GM19455 (cell line): ENCODE measurements at regions not wholly inside any gene's neighbourhood (a gene's known extent, or its start where the extent isn't known, plus 50 kb on each side); places are given as distances from the start of the nearest gene placed in this dataset.
"Not testable (repeated sequence)": the region's sequence is repeated elsewhere in the genome, so short reads cannot be mapped to it uniquely, and the experiment has no call there.

Source experiments
- ATAC-seq: cut with Tn5 transposase; IDR thresholded peaks from one replicate; pipeline ENCODE4 v1.9.1; 2021; ENCODE audit not compliant: unreplicated experiment

- no peak for ATAC-seq
Observed at GRCh38 chr9:96133321-96134021, 168.5 kb downstream of the HSD17B3 start.

GRCh38 chr9:96131825-96132224, 170.2 kb downstream of the HSD17B3 start:
- no peak for ATAC-seq

GRCh38 chr9:96130970-96131369, 171.0 kb downstream of the HSD17B3 start:
- ATAC-seq, result no peak

- no peak for ATAC-seq
Observed at GRCh38 chr9:96129747-96130146, 172.2 kb downstream of the HSD17B3 start.

GRCh38 chr9:96128880-96129279, 173.1 kb downstream of the HSD17B3 start:
- ATAC-seq, result no peak

- ATAC-seq, result no peak
Observed at GRCh38 chr9:96126321-96126881, 175.6 kb downstream of the HSD17B3 start.

- ATAC-seq, result no peak
Observed at GRCh38 chr9:96125624-96126023, 176.4 kb downstream of the HSD17B3 start.

- ATAC-seq, result no peak
Observed at GRCh38 chr9:96122751-96123150, 179.2 kb downstream of the HSD17B3 start.

- ATAC-seq, result no peak
Observed at GRCh38 chr9:96122282-96122681, 179.7 kb downstream of the HSD17B3 start.

- no peak for ATAC-seq
Observed at GRCh38 chr9:96121136-96121535, 180.8 kb downstream of the HSD17B3 start.

GRCh38 chr9:96117398-96118080, 184.4 kb downstream of the HSD17B3 start:
- no peak for ATAC-seq

GRCh38 chr9:96116275-96117064, 185.5 kb downstream of the HSD17B3 start:
- ATAC-seq, result no peak

- no peak for ATAC-seq
Observed at GRCh38 chr9:96115836-96116235, 186.1 kb downstream of the HSD17B3 start.

GRCh38 chr9:96113032-96113431, 188.9 kb downstream of the HSD17B3 start:
- no peak for ATAC-seq

- no peak for ATAC-seq
Observed at GRCh38 chr9:96109680-96110351, 192.2 kb downstream of the HSD17B3 start.

- no peak for ATAC-seq
Observed at GRCh38 chr9:96108691-96109380, 193.1 kb downstream of the HSD17B3 start.

- no peak for ATAC-seq
Observed at GRCh38 chr9:96107436-96107835, 194.5 kb downstream of the HSD17B3 start.

- no peak for ATAC-seq
Observed at GRCh38 chr9:96100385-96101300, 201.3 kb downstream of the HSD17B3 start.

- ATAC-seq, result not testable (repeated sequence)
Observed at GRCh38 chr9:96090630-96091029, 211.3 kb downstream of the HSD17B3 start.
